NCI-H1092 treated with DMSO at 0.1 percent for 48 hours (cell line): ENCODE measurements at regions not wholly inside any gene's neighbourhood (a gene's known extent, or its start where the extent isn't known, plus 50 kb on each side); places are given as distances from the start of the nearest gene placed in this dataset.
A peak's percentile ranks its signal among the peaks of the same experiment; 100 is the strongest.

Experiments
- DNase-seq: peaks from one replicate; lab custom pipeline; 2025; lab: John Stamatoyannopoulos, UW

DNA sequence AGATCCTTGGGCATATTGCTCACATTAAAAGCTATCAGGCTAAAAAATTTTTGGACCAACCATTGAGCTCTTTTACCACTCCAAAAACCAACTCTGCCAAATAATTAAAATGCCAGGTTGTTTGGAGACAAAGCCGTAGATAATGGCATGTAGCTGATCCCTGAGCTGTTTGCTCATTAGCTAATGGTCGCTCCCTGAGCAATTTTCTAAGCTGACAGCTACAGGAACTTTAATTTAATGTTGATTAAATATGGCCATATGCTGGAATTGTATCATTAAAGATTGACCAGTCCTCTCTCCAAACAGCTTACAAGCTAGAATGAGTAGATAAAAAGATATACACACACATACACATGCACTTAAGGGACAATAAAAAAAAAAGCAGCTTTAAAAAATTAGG is 216.2 kb upstream of the ARHGAP20 start:
- DNase-seq: peak; percentile 45

DNA sequence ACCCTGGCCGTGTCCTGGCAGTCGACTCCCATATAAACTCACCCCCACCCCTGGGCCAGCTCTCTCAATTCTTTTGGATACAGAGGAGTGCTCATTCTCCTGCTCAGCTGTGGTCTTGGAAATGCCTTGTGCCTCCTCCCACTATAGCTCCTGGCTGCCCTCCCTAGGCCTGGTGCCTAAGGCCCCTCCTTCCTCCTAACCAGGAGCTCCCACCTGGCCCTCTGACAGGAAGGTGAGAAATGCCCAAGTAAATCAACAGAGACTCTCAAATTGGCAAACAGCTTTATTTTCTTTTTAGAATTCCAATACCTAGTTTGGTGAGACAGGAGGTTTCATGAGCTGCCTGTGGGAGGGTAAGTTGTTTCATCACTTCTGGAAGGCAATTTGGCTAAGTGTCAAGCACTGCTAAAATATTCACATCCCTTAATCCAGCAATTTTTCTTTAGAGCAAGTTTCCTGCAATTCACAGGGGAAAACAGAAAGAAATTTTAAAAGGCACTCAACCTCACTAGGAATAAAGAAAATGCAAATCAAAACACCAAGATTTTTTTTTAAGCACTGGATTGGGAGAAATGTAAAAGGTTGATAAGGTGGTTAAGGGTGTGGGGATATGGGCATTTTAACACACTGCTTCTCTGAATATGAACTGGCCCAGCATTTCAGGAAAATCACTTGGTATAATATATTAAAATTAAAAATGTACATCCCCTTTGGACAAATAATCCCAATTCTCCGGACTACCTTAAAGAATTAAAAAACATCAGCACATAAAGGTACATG is 209.7 kb upstream of the ARHGAP20 start:
- DNase-seq: no peak

DNA sequence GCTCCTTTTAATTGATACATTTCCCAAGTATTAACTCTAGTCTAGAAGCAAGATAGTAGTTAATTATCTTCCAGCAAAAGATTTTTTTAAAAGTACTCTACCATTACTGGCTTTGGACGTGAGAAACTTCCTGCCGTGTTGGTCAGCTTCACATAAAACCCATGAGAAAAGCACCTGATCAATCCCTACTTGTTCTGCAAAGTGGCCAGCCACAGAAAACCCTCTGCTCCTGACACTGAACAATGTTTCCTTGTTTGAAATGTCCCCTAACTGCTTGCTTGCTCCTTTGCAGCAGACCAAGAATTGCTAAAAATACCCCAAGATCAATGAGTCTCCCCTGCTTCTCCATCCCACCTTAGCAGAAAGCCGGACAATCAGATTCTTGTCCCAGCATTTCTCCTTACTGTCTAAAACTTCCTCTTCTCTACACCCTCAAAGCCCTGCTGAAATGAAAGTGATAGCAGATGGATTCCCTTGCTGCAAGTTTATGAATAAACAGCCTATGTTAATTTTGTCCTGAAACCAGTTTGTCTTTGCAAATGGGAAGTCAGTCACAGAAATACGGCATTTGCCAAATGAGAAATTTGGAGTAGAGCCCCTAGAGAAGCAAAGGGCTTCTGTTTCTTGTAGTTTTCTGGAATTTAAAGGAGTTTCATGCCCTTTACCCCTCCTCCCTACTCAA is 207.1 kb upstream of the ARHGAP20 start:
- DNase-seq: no peak

DNA sequence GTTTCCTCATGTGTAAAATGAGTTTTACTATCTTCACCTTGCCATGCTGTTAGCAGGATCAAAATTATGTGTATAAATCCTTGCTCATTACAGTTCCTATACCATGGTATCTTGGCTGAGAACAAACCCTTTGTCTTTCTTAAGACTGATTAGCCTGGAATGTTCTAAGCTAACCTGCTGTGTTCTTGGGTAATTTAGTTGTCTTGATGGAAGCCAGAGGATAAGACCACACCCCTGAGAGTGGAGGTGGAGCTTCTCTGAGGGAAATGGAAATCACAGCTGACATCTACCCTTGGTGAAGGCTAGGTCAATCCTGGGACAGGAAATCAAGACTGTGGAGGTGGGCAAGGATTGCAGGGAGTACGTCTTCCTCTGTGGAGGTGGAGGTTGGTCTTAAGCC is 206.1 kb upstream of the ARHGAP20 start:
- no peak for DNase-seq

DNA sequence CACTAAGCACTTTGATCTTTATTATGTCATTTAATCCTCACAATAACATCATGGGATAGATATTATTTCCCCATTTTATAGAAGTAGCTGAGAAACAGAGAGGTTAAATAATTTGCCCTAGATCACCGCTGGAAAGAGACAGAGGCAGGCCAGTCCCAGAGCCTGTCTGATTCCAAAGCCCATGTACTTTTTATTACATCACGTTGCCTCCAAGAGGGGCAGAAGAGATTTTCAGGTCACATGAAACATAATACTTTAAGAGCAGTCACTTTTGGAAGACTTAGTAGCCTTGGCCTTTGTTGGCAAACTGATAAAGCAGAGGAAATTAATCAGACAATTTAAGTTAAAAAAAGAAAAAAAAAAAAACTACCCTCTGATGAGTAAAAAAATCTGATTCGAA is 200.2 kb upstream of the ARHGAP20 start:
- DNase-seq: no peak

DNA sequence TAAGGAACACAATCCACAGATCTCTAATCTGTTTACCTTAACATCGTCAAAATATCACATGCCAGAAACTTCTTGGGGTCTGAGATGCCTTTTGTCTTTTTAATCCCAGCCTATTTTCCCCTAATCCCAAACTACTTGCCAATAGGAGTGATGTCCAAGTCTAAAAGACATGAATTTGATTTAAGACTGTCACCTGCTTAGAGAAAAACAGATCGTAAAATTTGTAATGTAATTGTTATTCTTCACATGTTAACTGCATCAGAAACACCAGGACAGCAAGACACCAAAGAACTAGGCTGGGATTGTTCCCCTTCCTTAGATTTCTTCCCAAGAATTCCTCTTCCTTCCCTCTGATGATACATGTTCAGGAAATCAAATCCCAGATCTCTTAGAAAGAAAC is 198.1 kb upstream of the ARHGAP20 start:
- DNase-seq: no peak

DNA sequence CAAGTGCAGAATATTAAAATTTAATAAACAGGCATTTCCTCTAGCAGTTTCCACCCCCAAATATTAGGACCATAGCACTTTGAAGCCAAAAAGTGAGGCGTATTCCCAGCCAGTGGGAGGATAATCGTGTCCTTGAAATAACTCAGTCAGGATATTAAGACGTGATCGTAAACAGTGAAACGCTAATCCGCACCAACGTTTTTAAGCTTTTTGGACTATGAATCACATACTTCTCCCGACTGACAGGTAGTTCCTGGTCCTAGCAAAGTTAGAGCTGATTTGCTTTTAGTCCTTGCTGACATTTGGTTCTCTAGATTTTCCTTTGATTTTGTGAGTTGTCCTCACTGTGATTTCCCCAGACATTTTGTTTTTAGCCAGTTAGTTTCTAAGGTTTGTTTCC is 197.1 kb upstream of the ARHGAP20 start:
- no peak for DNase-seq

DNA sequence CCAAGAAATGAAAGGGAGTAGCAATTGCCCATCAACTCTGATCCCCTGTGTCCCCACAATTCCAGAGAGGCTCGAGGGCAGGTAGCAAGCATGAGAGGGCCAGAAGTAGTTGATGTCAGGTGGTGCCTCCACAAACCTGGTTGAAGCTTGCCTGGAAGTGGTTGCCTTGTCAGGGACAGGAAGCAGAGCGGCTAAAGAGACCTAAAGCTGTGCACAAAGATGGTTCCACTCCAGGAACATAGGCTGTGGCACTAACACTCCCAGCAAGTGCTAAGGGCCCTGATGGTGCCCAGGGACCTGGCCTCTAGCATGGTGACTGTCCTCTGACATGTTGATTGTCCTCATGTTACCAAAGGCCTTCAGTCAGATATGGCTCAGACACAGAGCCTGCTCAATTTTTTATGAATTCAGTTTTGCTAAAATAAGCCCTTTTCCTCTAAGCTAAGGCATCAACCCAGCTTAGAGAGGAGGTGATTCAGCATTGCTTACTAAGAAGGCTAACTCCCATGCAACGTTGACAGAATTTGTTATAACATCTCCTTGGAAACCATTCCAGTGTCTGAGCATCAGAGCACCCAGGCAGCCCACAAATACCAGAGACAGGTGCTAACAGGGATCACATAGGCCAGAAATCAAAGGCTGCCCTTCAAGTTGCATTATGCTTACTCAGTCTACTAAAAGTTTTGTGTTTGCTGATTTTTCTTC is 196.3 kb upstream of the ARHGAP20 start:
- DNase-seq: peak; percentile 21

DNA sequence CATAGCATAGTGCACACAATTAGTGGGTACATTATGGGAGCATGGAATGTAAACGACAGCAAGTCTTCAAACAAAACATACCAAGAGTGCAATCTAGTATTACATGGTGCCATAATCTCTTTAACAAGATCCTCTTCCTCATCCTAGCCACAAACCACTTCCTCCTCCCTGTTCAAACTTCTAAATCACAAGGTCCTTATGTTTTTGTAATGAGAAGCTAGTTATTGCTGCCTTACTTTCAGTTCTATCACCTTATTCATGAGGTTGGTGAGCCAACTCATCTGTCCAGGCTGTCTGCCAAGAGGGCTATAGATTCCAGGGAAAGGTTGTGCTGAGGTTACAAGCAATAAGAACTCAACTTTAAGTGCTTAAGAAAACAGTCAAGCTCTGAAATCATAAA is 195.4 kb upstream of the ARHGAP20 start:
- no peak for DNase-seq

DNA sequence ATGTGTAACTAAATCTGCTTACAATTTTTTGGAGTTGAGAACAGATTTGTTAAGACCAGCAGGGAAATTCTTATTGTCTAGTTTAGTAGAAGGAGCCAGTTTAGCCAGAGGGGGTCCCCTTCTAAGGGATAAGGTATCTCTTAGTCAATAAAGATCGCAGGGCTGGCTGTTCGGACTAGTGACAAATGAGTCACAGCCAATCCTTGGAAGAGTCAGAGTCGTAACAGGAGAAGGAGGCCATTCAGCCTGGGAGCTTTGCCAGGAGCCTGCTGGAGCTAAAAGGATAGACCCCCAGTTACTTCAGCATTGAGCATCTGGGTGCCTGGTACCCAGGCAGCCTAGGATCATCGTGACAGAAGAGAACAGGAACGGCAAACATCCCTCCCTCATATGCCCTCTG is 191.6 kb upstream of the ARHGAP20 start:
- DNase-seq: peak; percentile 86

DNA sequence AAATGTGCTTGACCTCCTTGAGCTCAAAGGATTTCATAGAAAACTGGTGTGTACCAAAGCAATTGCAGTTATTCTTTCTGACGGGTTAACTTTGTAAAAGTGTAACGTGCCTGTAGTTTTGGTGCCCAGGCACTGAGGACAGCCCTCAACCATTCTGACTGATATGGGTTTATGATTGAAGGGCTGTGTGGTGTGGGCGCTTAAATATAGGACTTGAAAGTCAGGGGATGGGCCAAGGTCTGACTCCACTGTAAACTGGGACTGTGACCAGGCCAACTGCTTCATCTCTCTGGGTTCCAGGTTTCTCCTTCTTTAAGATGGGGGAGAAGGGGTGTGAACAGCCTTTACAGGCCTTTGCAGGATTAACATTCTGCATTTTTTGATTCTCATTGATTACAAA is 191.1 kb upstream of the ARHGAP20 start:
- no peak for DNase-seq

DNA sequence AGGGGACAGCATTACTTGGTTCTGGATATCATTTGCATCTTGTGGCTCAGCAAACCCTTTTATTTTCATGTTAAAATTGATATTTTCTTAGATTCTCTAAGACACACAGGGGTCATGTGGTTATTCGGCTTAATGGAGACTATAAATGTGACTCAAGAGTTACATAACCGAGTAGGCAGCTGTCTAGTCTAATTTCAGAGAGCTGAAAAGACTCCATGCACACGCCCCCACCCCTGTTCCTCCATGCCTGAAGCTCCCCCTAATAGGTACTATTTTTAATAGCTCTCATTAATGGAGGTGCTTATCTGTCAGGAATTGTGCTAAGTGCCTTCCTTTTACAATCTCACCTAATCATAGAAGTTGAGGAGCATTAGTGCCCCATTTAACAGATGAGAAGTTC is 189.2 kb upstream of the ARHGAP20 start:
- DNase-seq: no peak

DNA sequence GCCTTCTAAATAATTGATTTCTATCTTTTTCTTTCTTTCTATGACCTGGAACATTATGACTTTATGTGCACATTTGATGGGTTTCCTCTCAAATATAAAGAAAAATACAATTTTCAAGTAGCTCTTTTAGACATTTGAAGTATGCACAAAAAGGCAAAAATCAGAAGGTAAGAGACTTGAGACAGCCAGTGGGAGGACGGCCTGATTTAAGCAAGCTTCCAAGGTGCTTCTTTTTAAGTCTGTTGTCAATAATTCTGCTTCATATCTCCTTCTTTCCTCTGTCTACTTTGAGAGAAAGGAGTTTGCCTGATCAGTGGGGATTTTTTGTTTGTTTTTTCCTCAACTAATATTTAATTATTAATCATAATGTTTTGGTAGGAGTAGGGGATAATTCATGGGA is 188.2 kb upstream of the ARHGAP20 start:
- no peak for DNase-seq

DNA sequence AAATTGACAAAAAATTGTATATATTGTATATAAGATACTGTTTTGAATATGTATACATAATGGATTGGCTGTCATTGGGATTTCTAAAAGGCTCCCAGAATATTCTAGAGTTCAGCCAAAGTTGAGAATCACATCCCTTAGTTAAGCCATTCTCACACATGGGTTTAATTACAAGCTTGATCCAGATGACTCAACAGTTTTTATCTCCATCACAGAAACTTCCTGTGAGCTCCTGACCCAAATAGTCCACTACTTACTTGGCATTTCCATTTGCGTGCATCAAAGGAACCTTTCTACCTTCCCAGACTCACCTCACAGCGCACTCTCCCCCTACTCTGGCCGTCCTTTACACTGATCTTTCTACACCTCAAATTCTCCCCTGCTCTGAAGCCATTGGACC is 184.8 kb upstream of the ARHGAP20 start:
- no peak for DNase-seq

DNA sequence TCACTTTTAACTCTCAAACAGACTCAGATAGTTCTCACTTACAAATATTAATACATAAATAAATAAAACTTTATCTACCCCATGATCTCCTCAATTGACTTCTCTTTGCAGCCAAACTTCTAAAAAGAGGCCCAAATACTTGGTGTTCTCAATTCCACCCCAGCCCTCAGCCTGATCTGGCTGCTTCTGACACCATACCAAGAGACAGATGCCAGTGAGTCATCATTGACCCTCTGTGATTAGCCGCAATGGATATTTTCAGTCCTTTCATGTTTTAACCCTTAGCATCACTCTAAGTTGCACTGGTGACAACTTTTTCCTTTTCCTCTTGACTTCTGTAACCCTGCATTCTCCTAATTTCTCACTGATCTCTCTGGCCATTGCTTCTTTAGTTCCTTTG is 184.1 kb upstream of the ARHGAP20 start:
- no peak for DNase-seq

DNA sequence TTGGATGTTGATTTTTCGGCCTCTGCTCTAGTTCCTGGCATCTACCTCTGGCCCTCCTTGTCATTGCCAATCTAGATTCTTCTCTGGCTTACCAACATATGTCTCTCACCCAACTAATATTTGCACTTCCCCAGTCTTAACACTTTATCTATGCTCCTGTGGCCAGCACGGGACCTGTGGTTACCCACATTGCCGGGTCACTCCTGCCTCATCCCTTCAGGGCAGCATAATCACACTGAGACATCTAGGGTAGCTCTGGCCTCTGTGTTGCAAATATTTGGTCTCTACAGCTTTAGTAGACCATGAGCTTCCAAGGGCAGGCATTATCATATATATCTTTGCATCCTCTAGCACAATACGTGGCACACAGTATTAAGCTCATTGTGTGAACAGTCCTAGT is 182.0 kb upstream of the ARHGAP20 start:
- no peak for DNase-seq

DNA sequence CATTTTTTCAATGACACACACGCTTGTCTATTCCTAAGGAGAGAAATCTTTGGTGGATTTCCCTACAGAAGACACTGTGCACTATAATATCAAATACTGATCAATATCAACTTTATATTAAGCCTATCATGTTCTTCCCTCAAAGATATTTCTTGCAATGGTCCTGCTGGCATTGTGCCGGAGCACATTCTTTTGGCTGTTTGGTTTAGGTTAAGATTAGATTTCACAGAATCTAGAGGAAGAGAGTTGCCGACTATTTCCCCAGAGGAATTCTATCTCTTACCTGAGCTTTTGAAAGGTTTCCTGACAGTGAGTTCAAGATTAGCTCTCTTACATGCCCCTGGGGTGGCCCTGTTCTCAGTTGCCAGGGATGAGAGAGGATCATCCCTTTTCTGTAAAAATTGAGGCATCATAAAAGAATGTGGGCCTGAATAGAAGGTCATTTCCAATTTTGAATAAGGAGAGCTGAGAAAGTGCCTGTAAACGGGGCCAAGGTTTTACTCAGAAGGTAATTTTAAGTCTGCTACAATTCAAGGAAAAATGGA is 180.6 kb upstream of the ARHGAP20 start:
- DNase-seq: no peak

DNA sequence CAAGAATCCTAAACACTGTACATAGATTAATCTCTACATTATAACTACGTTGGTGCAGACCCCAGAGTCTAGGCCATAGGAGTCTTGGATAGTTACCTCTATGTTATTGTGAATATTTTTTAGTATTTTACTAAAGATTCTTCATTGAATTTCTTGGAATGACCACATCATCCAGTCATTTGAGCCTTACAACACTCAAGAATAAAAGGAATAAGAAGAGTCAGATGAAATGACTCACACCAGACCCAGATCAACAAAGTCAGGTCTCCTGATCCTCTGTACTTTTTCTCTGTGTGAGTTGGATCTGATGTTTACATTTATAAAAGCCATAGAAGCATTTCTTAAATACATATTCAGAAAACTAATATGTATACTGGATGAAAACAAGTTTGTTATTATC is 179.2 kb upstream of the ARHGAP20 start:
- no peak for DNase-seq

DNA sequence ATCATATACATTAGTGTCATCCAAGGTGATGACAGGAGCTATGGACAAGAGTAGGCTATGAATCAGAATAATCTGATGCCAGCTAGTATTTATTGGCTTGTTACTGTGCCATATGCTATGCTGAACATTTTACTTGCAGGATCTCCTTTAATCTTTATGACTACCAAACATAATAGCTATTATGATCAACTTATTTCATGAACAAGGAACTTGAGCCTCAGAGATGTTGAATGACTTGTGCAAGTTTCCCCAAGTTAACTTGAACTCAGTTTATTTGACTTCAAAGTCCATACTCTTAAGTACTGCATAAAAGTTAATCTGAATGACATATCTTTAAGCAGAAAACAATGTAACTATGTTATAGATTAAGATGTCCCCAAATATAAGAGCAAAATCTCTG is 178.8 kb upstream of the ARHGAP20 start:
- no peak for DNase-seq

DNA sequence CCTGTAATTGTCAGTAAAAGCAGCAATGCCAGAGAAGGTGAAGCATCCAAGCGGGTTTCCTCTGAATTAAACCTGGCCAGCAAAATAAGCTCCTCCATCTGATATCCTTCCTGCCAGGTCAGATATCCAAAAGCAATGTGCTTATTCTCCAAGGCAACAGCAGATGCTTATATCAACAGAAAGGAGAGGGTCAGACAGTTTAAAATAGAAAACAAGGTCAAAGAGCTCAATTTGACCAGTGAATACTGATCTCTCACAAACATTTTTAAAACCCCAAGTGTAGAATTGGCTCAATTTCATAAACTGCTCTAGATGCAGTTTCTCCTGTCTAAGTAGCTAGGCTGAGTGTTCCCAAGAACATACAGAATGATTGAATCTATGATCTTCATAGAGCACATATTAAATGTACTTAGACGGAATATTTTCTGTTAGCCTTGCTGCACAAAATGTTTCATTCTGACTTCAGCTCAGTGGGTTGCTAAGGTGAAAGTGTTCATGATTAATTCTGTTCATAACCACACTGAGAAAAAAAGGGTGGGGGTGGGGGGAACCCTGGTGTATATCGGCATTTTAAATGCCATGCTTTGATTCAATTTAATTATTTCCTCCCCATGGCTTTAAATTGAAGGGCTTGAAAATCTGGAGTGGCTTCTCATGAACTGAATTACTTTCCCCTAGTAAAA is 174.2 kb upstream of the ARHGAP20 start:
- peak; percentile 9 for DNase-seq

DNA sequence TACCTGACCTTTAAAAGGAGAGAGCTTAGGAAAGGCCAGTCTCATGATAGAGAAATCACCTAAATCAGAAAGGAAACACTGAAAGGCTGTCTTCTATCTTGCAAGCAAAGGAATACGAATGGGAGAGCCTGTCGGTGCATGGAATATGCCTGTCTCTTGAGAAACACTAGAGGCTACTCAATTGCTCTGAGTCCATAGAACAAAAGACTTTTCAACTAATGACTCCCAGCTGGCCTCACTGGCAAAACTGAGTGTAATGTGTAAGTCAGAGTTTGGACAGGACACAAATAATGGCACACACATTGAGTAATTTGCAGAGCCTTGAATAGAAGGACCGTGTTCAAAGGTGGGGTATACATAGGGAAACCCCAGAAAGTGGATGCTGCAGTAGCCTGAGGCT is 171.0 kb upstream of the ARHGAP20 start:
- no peak for DNase-seq

DNA sequence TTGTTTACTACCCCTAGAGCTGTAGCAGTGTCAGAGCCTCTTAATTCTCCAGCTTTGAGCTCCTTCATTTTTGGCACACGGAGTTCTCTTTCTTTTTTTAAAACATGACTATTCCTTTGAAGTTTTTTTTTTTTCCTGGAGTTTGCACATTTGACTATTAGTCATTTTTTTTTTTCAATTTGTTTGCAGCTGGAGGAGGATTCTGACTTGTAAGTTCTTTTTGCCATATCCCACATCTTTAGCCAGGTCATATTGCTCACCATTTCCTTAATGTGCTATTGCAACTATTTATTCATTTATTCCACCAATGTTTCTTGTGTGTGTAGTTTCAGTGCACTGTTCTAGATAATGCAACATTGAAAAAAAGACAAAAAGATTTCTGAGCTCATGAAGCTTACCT is 166.3 kb upstream of the ARHGAP20 start:
- no peak for DNase-seq
